A549 (cell line): ENCODE measurements at regions not wholly inside any gene's neighbourhood (a gene's known extent, or its start where the extent isn't known, plus 50 kb on each side); places are given as distances from the start of the nearest gene placed in this dataset.

Experiments
- ATAC-seq, 2 experiments: fragments of 200-7000 bp in 1 of 2; fragments of >200 bp in 1 of 2; cut with Nextera tagmentation in 1 of 2; cut with Tn5 transposase in 1 of 2; 3 replicates each; pipeline versions ENCODE4 v1.8.0 to v1.9.1; 2018 to 2020; ENCODE audit warnings: mild to moderate bottlenecking in 1 of 2, moderate library complexity in 1 of 2
- CTCF ChIA-PET: fragments of 300-600 bp; sonication (Branson Sonifier 250); formaldehyde crosslinking; extraction: SDS; loops from one replicate; lab custom pipeline; 2021; ENCODE audit warnings: antibody characterized with exemption, inconsistent platforms; lab: Yijun Ruan, JAX
- POLR2A ChIA-PET: fragments of 350-600 bp; formaldehyde crosslinking; extraction: SDS; loops from one replicate; lab custom pipeline; 2021; ENCODE audit warnings: antibody characterized with exemption, inconsistent platforms; lab: Yijun Ruan, JAX
- DNase-seq, 2 experiments: peaks; one replicate each; pipeline versions ENCODE4 v3.0.0 to v3.0.0-alpha.2; 2011 to 2016; ENCODE audit warnings: low read depth in 1 of 2, low spot score in 1 of 2
- FAIRE-seq: peaks from 2 replicates; lab custom pipeline; 2011; peaks lifted over from hg19 to GRCh38; lab: Jason Lieb, UNC
- H3K27ac ChIP-seq, 2 experiments: fragments of >200 bp; sonication (Bioruptor Twin); formaldehyde crosslinking; 3 replicates each; pipeline ENCODE4 v1.5.1; 2016 to 2017
- H3K4me1 ChIP-seq: fragments of >200 bp; sonication (Bioruptor Twin); formaldehyde crosslinking; 3 replicates; pipeline ENCODE4 v1.6.1; 2016
- H3K4me2 ChIP-seq: fragments of >200 bp; sonication (Bioruptor Twin); formaldehyde crosslinking; 3 replicates; pipeline ENCODE4 v1.6.1; 2016
- H3K4me3 ChIP-seq: fragments of >200 bp; sonication (Bioruptor Twin); formaldehyde crosslinking; 3 replicates; pipeline ENCODE4 v1.5.1; 2016
- H3K9me3 ChIP-seq: fragments of >200 bp; sonication (Bioruptor Twin); formaldehyde crosslinking; 3 replicates; pipeline ENCODE4 v1.6.1; 2016
- BHLHE40 ChIP-seq: IDR thresholded peaks from 2 replicates; pipeline ENCODE4 v1.6.1; 2012; ENCODE audit warnings: low read depth, low read length, inconsistent platforms
- CBX8 ChIP-seq: fragments of 200-600 bp; sonication (generic); IDR thresholded peaks from 2 replicates; pipeline ENCODE4 v1.6.1; 2016
- CEBPB ChIP-seq, 2 experiments: fragments of >200 bp in 1 of 2; sonication (Bioruptor Twin) in 1 of 2; formaldehyde crosslinking in 1 of 2; IDR thresholded peaks; 2 replicates each; pipeline ENCODE4 v1.6.1; 2012 to 2016
- EHMT2 ChIP-seq: fragments of 200-600 bp; sonication (generic); IDR thresholded peaks from 2 replicates; pipeline ENCODE4 v1.6.1; 2016; ENCODE audit warnings: antibody characterized with exemption, low read depth, mild to moderate bottlenecking, moderate library complexity
- FOSL2 ChIP-seq, 2 experiments: fragments of 450-650 bp in 1 of 2; fragments of >200 bp in 1 of 2; sonication (Bioruptor Twin) in 1 of 2; formaldehyde crosslinking; IDR thresholded peaks; 2 replicates each; pipeline versions ENCODE4 v1.5.0 to v1.6.1; 2016 to 2020; ENCODE audit warnings: mild to moderate bottlenecking in 1 of 2, moderate library complexity in 1 of 2
- GATA3 ChIP-seq: IDR thresholded peaks from 2 replicates; pipeline ENCODE4 v1.6.1; 2012; ENCODE audit warnings: borderline replicate concordance
- HES2 ChIP-seq: fragments of >200 bp; sonication (Bioruptor Twin); formaldehyde crosslinking; IDR thresholded peaks from 2 replicates; pipeline ENCODE4 v1.6.1; 2016
- HMGXB4 ChIP-seq: fragments of 250-450 bp; sonication (Bioruptor Pico); IDR thresholded peaks from 2 replicates; pipeline ENCODE4 v1.5.0; 2021; ENCODE audit warnings: mild to moderate bottlenecking, moderate library complexity, borderline replicate concordance
- HOXB13 ChIP-seq: fragments of 250-450 bp; sonication (Bioruptor Pico); IDR thresholded peaks from 2 replicates; pipeline ENCODE4 v1.5.0; 2020; ENCODE audit warnings: low read depth, mild to moderate bottlenecking, moderate library complexity
- HOXB5 ChIP-seq: fragments of 250-450 bp; sonication (Bioruptor Pico); IDR thresholded peaks from 2 replicates; pipeline ENCODE4 v1.5.0; 2020; ENCODE audit warnings: mild to moderate bottlenecking, moderate library complexity
- KDM5A ChIP-seq: fragments of 200-600 bp; sonication (generic); IDR thresholded peaks from 2 replicates; pipeline ENCODE4 v1.6.1; 2016; ENCODE audit warnings: antibody characterized with exemption, mild to moderate bottlenecking
- MAFK ChIP-seq: fragments of 450-650 bp; IDR thresholded peaks from 2 replicates; pipeline ENCODE4 v1.6.1; 2014; ENCODE audit not compliant: partially characterized antibody
- MAZ ChIP-seq: fragments of 150-350 bp; IDR thresholded peaks from 2 replicates; pipeline ENCODE4 v1.6.1; 2014; ENCODE audit warnings: antibody characterized with exemption, low read depth, low read length, borderline replicate concordance
- NFE2L2 ChIP-seq: fragments of 150-350 bp; conservative IDR thresholded peaks from 2 replicates; pipeline ENCODE4 v1.6.1; 2014; ENCODE audit warnings: low read length
- NPAS2 ChIP-seq: fragments of 250-450 bp; sonication (Bioruptor Pico); IDR thresholded peaks from 2 replicates; pipeline ENCODE4 v1.8.0; 2022; ENCODE audit warnings: mild to moderate bottlenecking, moderate library complexity, borderline replicate concordance
- NR3C1 ChIP-seq: fragments of >200 bp; sonication (Bioruptor Twin); formaldehyde crosslinking; IDR thresholded peaks from 3 replicates; pipeline ENCODE4 v1.6.1; 2017
- PHF8 ChIP-seq: fragments of 200-600 bp; sonication (generic); IDR thresholded peaks from 2 replicates; pipeline ENCODE4 v1.6.1; 2016; ENCODE audit warnings: low read depth, mild to moderate bottlenecking, antibody characterized with exemption, moderate library complexity, borderline replicate concordance
- POLR2A ChIP-seq: IDR thresholded peaks from 2 replicates; pipeline ENCODE4 v1.6.1; 2012; ENCODE audit warnings: mild to moderate bottlenecking, low read length
- RAD21 ChIP-seq, 2 experiments: fragments of >200 bp in 1 of 2; sonication (Bioruptor Twin) in 1 of 2; formaldehyde crosslinking in 1 of 2; IDR thresholded peaks in 1 of 2; conservative IDR thresholded peaks in 1 of 2; 2 replicates in 1 of 2; 3 replicates in 1 of 2; pipeline ENCODE4 v1.6.1; 2012 to 2018; ENCODE audit warnings: inconsistent platforms in 1 of 2
- RARB ChIP-seq: fragments of 250-450 bp; sonication (Bioruptor Pico); IDR thresholded peaks from 2 replicates; pipeline ENCODE4 v1.8.0; 2021; ENCODE audit warnings: mild to moderate bottlenecking, moderate library complexity
- RCOR1 ChIP-seq: fragments of 150-350 bp; IDR thresholded peaks from 2 replicates; pipeline ENCODE4 v1.6.1; 2014; ENCODE audit warnings: antibody characterized with exemption, low read length, low read depth
- SMC3 ChIP-seq: fragments of >200 bp; sonication (Bioruptor Twin); formaldehyde crosslinking; IDR thresholded peaks from 3 replicates; pipeline ENCODE4 v1.6.1; 2018; ENCODE audit warnings: inconsistent platforms
- SREBF2 ChIP-seq: fragments of 450-650 bp; IDR thresholded peaks from 2 replicates; pipeline ENCODE4 v1.6.1; 2014; ENCODE audit warnings: mild to moderate bottlenecking, moderate library complexity
- ZC3H11A ChIP-seq: fragments of 450-650 bp; IDR thresholded peaks from 2 replicates; pipeline ENCODE4 v1.6.1; 2014; ENCODE audit warnings: antibody characterized with exemption, mild to moderate bottlenecking
- WGBS: methylation state at CpG from one replicate; pipeline ENCODE4 v1.1.6; 2017; ENCODE audit errors: missing lambda C conversion rate; 5-methylcytosine and 5-hydroxymethylcytosine counted together
- TF ChIP-seq, protein P1 (sequence below): IDR thresholded peaks from 2 replicates; pipeline ENCODE4 v1.6.1; 2012
- TF ChIP-seq, protein P2 (sequence below): IDR thresholded peaks from 2 replicates; pipeline ENCODE4 v1.6.1; 2012

GRCh38 chr14:87873741-87874140 lies 119.2 kb downstream of the GALC start:
- no peak for DNase-seq
- Histone ChIP-seq H3K4me1 (no peaks in the 10 kb centered on the region), H3K4me2 (no peak overlapping the region), H3K9me3 (no peaks in the 10 kb centered on the region), H3K4me3 (no peak overlapping the region), H3K27ac (no peak overlapping the region)
- 5% methylated on average over 1 of the region's 1 CpG for WGBS
- FAIRE-seq, result no peak
- TF ChIP-seq HOXB13 (CRISPR knock-in tag) (no peak), NFE2L2 (no peak), CBX8 (no peak), SMC3 (no peak), RAD21 (conservative IDR thresholded peaks at IDR 0.05 in 1 of 2, IDR thresholded peaks at IDR 0.05 in 1 of 2) (no peak), MAZ (no peak), PHF8 (no peak), SREBF2 (no peak), POLR2A (no peak), FOSL2 (IDR thresholded peaks at IDR 0.05) (no peak), FOSL2 (CRISPR knock-in tag; IDR thresholded peaks at IDR 0.05) (no peak), GATA3 (no peak), HMGXB4 (CRISPR knock-in tag) (no peak), ZC3H11A (no peak), EHMT2 (no peak), MAFK (no peak), HES2 (no peak)
- TF ChIP-seq, protein P1, sequence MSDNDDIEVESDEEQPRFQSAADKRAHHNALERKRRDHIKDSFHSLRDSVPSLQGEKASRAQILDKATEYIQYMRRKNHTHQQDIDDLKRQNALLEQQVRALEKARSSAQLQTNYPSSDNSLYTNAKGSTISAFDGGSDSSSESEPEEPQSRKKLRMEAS, result no peak
- TF ChIP-seq, protein P2, sequence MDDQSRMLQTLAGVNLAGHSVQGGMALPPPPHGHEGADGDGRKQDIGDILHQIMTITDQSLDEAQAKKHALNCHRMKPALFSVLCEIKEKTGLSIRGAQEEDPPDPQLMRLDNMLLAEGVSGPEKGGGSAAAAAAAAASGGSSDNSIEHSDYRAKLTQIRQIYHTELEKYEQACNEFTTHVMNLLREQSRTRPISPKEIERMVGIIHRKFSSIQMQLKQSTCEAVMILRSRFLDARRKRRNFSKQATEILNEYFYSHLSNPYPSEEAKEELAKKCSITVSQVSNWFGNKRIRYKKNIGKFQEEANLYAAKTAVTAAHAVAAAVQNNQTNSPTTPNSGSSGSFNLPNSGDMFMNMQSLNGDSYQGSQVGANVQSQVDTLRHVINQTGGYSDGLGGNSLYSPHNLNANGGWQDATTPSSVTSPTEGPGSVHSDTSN, result no peak
- ATAC-seq, result no peak
- CTCF ChIA-PET, result interaction anchor here (1.5 kb wide), 1 partner anchor 22 kb away, joined by 3 read pairs; no protein-coding TSS in a partner anchor
- POLR2A ChIA-PET, result no interaction called here

- 3% methylated on average over 4 of the region's 4 CpGs for WGBS
- Histone ChIP-seq H3K9me3 (no peaks in the 10 kb centered on the region), H3K4me2 (no peak overlapping the region), H3K27ac (no peak overlapping the region), H3K4me3 (no peak overlapping the region), H3K4me1 (no peaks in the 10 kb centered on the region)
- DNase-seq, result no peak
- FAIRE-seq, result no peak
- ChIA-PET POLR2A (no interaction called here), CTCF (no interaction called here)
- ATAC-seq, result peak in 1 of 2 experiments; percentile 70; a peak in 2 of 6 replicates
- TF ChIP-seq RARB (CRISPR knock-in tag) (no peak), CEBPB (IDR thresholded peaks at IDR 0.05) (0 out of 4 replicates have a peak, but pooled peaks of 1 of the 2 experiments have one; percentile 18)
Observed at GRCh38 chr14:87869619-87870583, 123.1 kb downstream of the GALC start.

DNA sequence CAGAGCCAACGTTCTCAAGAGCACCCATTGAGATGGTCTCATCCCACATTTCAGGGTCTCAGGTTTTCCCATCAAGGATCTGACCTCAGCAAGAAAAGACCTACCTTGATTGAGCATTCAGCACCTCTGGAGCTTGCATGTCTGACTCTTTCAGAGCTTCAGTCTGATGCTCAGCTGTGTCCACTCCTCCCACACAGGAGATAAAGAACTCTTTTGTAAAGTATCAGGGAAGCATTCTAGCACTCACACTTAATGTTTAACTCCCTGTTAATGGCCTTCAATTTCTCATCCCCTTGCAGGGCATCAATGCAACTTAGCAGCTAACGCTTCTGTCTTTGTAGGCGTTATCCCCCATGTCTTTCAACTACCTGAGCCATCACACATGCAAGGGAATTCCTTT lies 124.1 kb downstream of the GALC start:
- WGBS, result 2% methylated on average over 3 of the region's 3 CpGs
- DNase-seq (no peak), FAIRE-seq (no peak), ATAC-seq (no peak)
- TF ChIP-seq RCOR1, result no peak
- TF ChIP-seq KDM5A, result no peak
- no peak for TF ChIP-seq BHLHE40
- TF ChIP-seq CBX8, result no peak
- TF ChIP-seq HES2, result no peak
- no peak for TF ChIP-seq HOXB5 (CRISPR knock-in tag)
- TF ChIP-seq NR3C1, result no peak
- no peak for TF ChIP-seq NPAS2 (CRISPR knock-in tag)
- Histone ChIP-seq H3K27ac (no peak overlapping the region), H3K4me2 (no peak overlapping the region), H3K4me1 (no peaks in the 10 kb centered on the region), H3K9me3 (no peaks in the 10 kb centered on the region), H3K4me3 (no peak overlapping the region)
- CTCF ChIA-PET, result no interaction called here
- POLR2A ChIA-PET, result no interaction called here
